GM10266 (cell line): ENCODE measurements at regions not wholly inside any gene's neighbourhood (a gene's known extent, or its start where the extent isn't known, plus 50 kb on each side); places are given as distances from the start of the nearest gene placed in this dataset.
"Not testable (repeated sequence)": the region's sequence is repeated elsewhere in the genome, so short reads cannot be mapped to it uniquely, and the experiment has no call there.

Source experiments
- DNase-seq: peaks from one replicate; pipeline ENCODE4 v3.0.0; 2012; ENCODE audit errors: extremely low spot score
- TF ChIP-seq, protein P1 (sequence below): IDR thresholded peaks from 2 replicates; pipeline ENCODE4 v1.5.1; 2012; ENCODE audit warnings: mild to moderate bottlenecking, low read depth; ENCODE audit not compliant: control insufficient read depth, insufficient read depth; ENCODE audit errors: missing control alignments

DNA sequence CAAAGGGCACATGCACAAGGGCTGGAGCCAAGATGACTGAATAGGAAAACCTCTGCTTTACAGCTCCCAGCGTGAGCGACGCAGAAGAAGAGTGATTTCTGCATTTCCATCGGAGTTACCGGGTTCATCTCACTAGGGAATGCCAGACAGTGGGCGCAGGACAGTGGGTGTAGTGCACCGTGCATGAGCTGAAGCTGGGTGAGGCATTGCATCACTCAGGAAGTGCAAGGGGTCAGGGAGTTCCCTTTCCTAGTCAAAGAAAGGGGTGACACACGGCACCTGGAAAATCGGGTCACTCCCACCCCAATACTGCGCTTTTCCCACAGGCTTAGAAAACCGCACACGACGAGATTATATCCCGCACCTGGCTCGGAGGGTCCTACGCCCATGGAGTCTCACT lies 64.5 kb upstream of the HTR1E start:
- not testable (repeated sequence) for DNase-seq

GRCh38 chr6:86871681-86872080 lies 65.6 kb upstream of the HTR1E start:
- TF ChIP-seq, protein P1, sequence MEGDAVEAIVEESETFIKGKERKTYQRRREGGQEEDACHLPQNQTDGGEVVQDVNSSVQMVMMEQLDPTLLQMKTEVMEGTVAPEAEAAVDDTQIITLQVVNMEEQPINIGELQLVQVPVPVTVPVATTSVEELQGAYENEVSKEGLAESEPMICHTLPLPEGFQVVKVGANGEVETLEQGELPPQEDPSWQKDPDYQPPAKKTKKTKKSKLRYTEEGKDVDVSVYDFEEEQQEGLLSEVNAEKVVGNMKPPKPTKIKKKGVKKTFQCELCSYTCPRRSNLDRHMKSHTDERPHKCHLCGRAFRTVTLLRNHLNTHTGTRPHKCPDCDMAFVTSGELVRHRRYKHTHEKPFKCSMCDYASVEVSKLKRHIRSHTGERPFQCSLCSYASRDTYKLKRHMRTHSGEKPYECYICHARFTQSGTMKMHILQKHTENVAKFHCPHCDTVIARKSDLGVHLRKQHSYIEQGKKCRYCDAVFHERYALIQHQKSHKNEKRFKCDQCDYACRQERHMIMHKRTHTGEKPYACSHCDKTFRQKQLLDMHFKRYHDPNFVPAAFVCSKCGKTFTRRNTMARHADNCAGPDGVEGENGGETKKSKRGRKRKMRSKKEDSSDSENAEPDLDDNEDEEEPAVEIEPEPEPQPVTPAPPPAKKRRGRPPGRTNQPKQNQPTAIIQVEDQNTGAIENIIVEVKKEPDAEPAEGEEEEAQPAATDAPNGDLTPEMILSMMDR = no peak
- DNase-seq = no peak

GRCh38 chr6:86869500-86869899 lies 67.8 kb upstream of the HTR1E start:
- no peak for DNase-seq
- TF ChIP-seq, protein P1 = no peak

- DNase-seq = no peak
Observed at GRCh38 chr6:86859513-86859912, 77.8 kb upstream of the HTR1E start.

DNA sequence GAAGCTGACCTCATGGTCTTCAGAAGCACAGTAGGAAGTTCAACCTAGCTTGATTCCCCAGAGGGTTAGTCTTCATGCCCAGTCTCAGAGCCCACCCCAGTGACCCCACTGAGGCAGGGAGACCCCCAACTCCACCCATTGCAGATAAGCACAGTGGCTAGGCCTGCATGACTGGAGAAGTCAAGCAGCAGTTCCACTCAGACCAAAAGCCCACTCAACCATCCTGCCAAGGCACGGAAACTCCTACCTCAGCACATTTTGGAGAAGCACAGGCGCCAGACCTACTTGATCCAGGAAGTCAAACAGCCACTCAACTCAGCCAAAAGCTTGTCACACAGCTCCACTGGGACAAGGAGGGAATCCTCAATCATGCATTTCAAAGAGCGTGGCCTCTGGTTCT lies 78.4 kb upstream of the HTR1E start:
- DNase-seq = no peak
- TF ChIP-seq, protein P1 = no peak

More at GRCh38 chr6:86859513-86859912, 77.8 kb upstream of the HTR1E start:
- TF ChIP-seq, protein P1 = peak; percentile 16

GRCh38 chr6:86857783-86858182 lies 79.5 kb upstream of the HTR1E start:
- DNase-seq = no peak
- TF ChIP-seq, protein P1 = no peak

DNA sequence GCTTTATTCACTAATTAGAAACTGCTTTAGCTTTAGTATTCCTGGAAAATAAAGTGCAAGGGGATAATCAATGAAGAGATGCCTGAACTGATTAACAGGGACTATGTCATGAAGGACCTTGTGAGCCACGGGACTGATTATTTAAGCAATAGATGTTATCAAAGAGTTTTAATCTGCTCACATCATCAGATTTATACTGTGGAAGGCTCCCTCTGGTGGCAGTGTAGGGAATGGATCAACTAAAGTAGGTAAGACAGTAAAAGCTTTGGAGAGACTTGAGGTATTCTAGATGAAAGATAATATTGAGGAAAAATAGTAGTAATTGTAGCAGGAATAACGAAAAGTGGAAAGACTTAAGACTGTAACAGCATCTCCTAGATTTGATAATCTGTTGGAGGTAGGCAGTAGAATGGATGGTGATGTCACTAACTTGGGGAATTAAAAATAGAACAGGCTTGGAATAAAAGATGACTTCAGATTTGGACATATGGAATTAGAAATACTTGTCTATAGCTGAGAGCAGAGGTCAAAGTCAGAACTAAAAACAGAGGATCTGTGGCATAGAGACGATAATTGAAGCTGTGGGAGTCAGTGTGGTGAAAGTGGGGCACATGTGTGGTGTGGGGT lies 80.3 kb upstream of the HTR1E start:
- TF ChIP-seq, protein P1 = peak; percentile 72
- peak; percentile 9 for DNase-seq

- DNase-seq = no peak
- TF ChIP-seq, protein P1 = no peak
Observed at GRCh38 chr6:86856379-86856778, 80.9 kb upstream of the HTR1E start.
